NT2/D1 (cell line): ENCODE measurements at regions not wholly inside any gene's neighbourhood (a gene's known extent, or its start where the extent isn't known, plus 50 kb on each side); places are given as distances from the start of the nearest gene placed in this dataset.

Source experiments
- SUZ12 ChIP-seq: IDR thresholded peaks from 2 replicates; pipeline ENCODE4 v1.6.1; 2011; ENCODE audit not compliant: insufficient read length, insufficient read depth; ENCODE audit errors: extremely low read depth
- YY1 ChIP-seq: IDR thresholded peaks from 2 replicates; pipeline ENCODE4 v1.6.1; 2011; ENCODE audit not compliant: insufficient read length, insufficient read depth
- ZNF274 ChIP-seq: IDR thresholded peaks from 2 replicates; pipeline ENCODE4 v1.6.1; 2011; ENCODE audit warnings: mild to moderate bottlenecking, low read depth, low read length

DNA sequence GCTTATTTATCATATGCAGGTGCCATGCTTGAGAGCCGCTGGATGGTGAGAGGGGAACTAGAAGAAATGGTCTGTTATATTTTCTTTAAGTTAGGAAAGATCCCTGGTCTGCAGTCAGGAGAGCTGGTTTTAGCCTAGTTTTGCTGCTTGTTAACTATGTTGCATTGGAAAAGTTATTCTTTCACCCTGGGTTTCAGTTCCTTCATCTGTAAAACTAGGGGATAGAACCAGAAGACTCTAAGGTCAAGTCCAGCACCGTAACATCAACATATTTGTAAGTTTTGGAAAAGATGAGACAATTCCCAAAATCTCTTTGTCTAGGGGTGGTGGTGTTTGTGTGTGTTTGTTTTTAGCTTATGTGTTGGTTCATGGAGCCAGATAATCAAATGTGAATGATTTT lies 304.0 kb downstream of the QKI start:
- TF ChIP-seq SUZ12 = no peak
- no peak for TF ChIP-seq ZNF274
- no peak for TF ChIP-seq YY1
